GM19395 (cell line): ENCODE measurements at regions not wholly inside any gene's neighbourhood (a gene's known extent, or its start where the extent isn't known, plus 50 kb on each side); places are given as distances from the start of the nearest gene placed in this dataset.
"Not testable (repeated sequence)": the region's sequence is repeated elsewhere in the genome, so short reads cannot be mapped to it uniquely, and the experiment has no call there.

Experiments
- ATAC-seq: cut with Tn5 transposase; IDR thresholded peaks from one replicate; pipeline ENCODE4 v1.9.1; 2021; ENCODE audit warnings: mild to moderate bottlenecking, moderate library complexity; ENCODE audit not compliant: unreplicated experiment

DNA sequence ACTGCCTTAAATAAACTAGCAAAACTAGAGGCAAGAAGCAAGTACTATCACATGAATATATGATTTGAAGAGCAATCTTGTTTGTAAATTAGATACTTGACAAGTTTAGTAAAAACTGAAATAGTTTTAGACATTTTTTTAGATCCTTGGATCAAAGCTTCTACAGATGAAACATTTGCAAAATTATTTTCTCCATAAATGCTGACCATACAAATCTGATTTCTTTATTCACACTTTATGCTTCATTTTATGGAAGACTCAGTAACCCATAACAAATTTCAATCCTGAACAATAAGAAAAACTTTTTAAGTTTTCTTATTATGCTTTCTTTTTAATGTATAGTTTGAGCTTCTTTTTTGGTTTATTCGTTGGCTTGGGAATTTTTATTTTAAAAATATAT, 750.2 kb upstream of the SLITRK5 start:
- no peak for ATAC-seq

DNA sequence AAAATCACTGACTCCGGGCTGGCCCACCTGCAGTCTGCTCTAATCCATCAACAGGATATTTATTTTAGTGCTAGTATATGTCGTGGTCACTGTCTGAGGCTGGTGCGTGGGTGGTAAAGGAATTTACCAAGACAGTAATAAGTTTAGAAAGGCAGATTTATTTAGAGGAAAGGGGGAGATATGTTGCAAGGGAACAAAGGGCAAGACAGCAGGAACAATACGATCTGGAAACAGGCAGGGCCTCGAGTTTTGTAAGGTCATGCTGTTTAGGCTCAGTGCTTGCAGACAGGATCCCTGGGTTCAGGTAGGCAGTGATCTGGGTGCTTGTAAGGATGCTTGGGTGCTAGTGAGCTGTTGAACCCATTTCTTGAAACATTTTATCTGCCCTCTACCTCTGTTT, 748.2 kb upstream of the SLITRK5 start:
- no peak for ATAC-seq

DNA sequence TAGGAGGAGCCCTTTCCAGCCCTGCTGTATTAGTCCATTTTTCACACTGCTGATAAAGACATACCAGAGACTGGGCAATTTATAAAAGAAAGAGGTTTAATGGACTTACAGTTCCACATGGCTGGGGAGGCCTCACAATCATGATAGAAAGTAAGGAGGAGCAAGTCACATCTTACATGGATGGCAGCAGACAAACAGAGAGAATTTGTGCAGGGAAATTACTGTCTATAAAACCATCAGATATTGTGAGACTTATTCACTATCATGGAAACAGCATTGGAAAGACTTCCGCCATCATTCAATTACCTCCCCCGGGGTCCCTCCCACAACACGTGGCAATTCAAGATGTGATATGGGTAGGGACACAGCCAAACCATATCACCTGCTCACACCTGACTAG, 744.3 kb upstream of the SLITRK5 start:
- ATAC-seq = not testable (repeated sequence)

DNA sequence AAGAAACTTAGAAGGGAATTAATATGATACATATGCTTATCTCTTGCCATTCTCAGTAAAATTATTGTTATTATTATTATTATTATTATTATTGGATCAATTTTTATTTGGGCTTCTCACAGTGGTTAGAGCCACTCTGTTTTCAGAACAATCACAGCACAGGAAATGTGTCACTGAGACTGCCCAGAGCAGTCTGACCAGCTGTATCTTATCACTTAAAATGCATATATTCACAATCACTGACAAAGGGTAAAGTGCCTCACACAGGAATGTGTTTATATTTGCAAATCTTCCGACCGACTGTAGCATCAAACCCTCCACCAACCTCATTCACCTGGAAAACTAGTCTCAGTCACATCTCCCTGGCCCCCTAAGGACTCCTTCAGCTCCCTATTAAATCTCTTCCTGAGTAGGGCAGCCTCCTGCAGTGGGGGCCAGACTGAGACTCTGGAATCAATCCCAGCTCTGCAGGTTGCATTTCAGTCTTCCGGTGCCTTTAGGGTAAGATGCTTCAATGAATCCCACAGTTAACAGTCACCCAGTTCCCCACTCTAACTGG, 738.3 kb upstream of the SLITRK5 start:
- no peak for ATAC-seq

DNA sequence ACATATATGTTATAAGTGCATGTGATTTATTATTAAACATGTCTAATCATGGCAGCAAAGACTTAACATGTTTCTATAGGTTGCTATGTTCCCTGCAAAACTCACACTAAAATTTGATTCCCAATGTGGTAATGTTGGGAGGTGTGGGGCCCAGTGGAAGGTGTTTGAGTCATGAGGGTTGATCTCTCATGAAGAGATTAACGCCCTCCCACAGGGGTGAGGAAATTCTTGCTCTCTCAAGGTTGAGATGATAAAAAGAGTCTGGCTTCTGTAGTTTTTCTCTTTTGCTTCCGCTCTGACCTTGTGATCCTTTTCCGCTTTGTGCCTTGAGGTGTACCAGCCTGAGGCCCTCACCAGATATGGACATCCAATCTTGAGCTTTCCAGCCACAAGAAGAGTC, 737.5 kb upstream of the SLITRK5 start:
- ATAC-seq = no peak

DNA sequence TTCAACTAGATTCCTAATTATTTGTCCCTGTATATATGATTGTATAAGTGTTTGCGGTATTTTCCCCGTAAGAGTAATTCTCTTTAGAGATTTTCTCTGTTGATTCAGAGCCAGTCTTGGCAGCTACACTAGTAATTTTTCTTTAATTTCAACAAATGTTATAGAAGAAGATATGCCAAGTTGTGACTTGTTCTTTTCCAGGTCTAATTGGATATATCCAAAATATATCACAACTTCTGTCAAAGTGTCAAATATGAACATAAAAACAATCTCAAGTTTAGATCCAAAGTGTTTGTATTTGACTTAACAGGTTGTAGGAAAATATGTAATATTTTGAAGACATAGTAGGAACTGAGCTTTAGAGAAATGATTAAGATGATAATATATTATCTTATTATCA, 733.9 kb upstream of the SLITRK5 start:
- ATAC-seq = no peak

DNA sequence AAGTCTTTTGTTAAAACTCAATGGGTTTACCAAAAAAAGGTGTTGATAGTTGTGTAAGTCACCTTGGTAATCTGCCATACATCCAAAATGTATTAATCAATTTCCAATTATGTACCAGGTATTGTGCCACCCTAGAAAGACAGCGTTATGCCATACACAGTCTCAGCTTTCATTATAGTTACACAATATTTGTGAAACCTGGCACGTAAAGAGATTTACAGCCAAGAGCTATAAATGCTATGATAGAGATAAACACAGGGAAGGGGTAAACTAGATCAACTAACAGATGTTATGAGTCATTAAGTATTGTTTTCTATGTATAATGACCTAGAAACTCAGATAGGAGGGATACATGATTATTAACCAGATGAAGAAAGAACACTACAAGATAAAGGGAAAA, 725.6 kb upstream of the SLITRK5 start:
- ATAC-seq = no peak

DNA sequence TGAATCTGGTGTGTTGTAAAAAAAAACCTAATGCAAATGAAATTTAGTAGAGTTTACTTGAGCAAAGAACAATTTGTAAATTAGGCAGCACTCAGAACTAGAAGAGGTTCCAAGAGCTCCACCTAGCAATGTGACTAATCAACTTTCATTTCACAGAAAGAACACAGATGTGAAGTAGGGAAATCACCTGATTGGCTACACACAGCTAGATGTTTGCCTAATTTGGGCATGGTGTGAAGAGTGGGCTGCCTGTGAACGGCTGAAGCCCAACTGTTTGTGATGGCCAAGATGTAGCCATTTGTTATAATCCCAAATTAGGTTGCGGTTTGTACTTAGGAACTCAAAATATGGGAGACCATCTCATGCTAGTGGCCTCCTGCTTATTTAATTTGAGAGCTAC, 724.4 kb upstream of the SLITRK5 start:
- no peak for ATAC-seq

DNA sequence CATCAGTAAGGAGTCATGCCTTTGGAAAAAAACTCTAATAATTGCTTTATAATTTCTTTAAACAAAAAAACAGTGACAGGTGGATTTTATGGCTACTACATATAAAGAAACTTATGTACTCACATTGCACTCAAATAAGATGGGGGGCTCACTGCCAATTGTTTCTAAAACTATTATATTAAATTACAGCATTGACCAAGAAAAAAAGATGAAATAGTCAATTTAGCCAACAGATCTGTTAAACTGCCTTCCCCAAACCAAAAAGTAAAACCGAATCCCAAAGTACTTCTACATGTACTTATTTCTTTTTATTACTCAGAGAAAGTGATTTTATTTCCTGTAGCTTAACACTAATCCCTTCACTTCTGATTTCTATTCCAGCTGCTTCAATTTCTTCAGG, 716.8 kb upstream of the SLITRK5 start:
- no peak for ATAC-seq

DNA sequence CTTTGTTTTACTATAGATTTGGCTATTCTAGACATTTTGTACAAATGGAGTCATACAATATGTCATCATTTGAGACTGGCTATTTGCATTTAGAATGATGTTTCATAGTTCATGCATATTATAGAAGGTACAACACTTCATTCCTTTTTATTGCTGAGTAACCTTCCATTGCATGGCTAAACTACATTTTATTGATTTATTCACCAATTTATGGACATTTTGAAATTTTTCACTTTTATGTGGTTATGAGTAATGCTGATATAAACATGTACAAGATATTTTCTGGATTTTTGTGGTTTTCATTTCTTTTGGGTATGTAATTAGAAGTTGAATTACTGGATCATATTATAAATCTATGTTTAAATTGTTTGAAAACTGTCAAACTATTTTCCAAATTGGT, 710.3 kb upstream of the SLITRK5 start:
- no peak for ATAC-seq

DNA sequence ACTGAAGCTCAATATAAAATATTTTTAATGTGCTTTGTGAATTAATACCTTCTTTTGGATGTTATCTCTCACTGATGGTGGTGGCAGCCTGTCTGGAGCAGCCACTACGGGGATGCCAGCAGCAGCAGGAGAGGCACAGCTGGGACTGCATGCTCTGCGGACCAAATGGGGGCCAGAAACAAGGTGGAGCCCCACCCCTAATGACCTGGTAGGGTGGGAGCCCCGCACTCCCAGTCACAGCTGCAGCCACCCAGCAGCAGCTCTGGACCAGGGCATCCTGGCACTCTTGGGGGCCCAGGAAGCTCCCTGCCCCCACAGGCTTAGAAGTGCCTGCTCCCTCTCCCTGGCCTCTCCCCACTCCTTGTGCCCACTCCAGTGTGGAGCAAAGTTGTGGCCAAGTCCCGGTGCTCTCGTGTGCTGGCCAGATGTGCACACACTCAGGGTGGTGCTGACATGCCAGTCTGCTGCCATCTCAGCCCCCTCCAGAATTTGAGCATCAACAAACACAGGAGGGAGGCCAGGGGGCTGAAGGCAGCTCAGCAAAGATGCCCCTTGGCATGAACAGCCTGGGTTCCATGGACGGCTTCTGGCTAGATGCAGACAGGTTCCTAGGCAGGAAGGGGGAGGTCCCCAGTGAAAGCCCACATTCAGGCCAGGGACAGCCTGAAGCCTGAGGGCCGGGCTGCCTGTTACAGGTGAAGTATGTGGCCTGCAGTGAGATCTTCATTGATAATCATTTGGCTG, 696.7 kb upstream of the SLITRK5 start:
- no peak for ATAC-seq

DNA sequence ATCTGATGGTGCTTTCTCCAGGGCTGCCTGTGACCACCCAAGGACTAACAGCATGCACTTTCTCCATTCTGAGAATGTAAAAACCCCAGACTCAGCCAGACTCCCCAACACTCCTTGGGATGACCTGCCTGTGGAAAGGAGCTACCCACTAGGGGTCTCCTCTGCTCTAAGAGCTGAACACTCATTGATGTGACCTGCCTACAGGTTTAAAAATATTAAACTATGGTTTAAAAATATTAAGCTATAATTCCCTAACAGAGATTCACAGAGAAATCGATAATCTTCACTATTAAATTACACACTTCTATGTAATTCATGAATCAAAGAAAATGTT, 696.2 kb upstream of the SLITRK5 start:
- no peak for ATAC-seq

DNA sequence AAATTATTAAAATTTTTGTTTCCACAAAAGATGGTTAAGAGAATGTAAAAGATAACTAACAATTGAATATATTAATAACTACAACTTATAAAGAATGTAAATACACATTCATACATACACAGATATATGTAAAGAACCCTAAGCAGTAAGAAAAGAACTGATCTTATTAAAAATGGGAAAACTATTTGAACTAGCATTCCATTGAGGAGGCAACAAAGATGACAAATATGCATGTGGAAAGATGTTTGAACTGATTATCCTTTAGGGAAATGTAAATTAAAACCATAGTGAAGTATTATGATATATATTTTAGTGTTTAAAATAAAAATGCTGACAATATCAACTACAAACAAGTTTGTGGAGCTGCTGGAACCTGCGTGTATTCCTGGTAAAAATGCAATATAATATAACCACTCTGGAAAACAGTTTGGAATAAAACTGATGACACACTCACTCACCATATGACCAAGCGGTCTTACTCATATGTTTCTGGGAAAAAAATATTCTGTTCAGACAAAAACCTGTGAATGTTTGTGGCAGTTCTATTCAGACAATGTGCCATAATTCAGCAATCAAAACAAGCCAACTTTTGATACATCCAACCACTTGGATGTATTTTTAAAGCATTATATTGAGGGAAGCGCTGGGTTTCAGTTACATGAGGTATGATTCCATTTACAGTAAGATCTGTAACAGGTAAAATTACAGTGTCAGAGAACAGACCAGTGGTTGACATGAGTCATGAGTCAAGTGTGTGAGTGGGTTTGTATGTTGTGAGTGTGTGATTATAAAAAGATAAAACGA, 694.4 kb upstream of the SLITRK5 start:
- no peak for ATAC-seq

DNA sequence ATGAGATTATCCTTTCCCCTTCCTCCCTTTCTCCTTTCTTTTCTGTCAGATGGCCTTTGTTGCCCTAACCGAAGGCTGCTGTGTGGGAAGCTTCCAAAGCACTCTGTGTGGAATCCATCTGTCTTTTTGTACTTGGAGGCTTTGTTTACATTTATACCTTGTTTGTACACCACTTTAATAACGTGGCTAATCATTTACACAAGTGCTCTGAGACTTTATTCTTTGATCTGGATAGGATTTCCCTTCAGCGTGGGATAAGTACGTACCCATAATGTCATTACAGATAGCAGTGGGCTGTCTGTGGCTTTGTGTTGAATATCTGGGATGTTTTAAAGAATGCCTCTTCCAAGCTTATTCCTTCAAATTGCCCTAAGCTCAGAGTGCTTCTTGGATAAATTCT, 684.7 kb upstream of the SLITRK5 start:
- ATAC-seq = no peak

DNA sequence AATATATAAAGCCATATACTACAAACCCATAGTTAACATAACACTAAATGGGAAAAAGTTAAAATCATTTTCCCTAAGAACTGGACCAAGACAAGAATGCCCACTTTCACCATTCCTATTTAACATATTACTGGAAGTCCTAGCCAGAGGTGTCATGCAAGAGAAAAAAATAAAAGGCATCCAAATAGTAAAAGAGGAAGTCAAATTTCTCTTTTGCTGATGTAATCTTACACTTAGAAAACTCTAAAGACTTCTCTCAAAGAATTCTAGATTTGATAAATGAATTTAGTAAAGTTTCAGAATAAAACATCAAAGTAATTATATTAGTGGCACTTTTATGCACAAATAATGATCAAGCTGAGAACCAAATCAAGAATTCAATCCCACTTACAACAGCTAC, 678.9 kb upstream of the SLITRK5 start:
- no peak for ATAC-seq

DNA sequence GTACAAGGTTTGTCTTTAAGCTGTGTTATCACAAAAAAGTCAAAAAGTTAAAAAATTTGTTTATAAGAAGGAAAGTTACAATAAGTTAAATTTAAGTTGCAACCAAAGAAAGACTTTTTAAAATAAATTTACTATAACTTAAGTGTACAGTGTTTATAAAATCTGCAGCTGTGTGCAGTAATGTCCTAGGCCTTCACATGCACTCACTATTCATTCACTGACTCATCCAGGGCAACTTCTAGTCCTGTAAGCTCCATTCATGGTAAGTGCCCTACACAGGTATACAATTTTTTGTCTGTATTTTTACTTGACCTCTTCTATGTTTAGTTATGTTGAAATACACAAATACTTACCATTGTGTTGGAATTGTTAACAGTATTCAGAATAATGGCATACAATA, 667.9 kb upstream of the SLITRK5 start:
- ATAC-seq = no peak

DNA sequence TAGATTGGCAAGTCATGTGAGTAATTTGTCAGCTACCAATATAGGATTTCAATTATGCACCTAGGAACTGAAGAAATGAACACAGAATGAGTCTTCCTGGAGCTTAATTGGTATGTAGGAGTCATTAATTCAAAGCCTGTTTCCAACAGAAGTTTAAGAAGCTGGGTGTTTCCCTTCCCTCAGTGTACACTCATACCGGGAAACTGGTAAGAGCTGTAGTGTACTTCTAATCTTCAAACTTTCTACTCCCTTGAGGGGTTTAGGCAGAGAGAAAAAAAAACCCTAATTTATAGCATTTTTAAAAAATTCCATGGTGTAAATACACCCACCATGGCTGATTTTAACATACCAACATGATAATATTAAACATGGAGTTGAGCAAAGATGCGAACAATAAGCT, 665.7 kb upstream of the SLITRK5 start:
- ATAC-seq = no peak

DNA sequence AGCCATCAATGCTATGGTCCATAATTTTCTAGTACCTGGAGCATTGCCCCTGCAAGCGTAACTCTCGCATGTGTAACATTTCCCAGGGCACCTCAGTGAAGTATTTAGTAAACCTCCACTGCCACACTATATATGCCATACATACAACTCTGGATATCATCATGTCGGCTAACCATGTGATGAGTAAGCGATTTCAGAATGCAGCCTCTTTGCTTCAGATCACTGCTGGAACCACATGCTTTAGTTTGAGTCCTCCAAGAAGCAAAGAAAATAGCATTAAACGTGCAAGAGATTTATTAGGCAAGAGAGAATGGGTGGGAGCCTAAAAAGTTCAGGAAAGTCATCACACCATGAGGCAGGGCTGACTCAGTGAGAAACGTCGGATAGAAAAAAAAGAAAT, 635.6 kb upstream of the SLITRK5 start:
- no peak for ATAC-seq

DNA sequence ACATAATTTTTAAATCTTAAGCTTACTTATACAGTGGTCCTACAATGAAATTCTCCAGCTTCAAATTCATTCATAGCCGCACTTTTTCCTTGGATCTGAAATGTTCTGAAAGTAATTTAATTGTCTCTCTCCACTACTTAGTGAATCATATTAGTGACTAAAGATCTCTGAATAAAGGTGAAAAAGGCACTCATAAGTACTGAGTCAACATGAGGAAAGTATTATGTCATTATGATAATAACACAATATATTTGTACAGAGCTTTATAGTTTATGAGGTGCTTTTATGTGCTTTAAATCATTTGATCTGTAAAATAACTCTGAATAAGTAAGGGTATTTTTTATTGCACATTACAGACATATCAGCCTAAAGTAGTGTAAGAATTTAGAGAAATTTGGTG, 628.2 kb upstream of the SLITRK5 start:
- ATAC-seq = no peak

DNA sequence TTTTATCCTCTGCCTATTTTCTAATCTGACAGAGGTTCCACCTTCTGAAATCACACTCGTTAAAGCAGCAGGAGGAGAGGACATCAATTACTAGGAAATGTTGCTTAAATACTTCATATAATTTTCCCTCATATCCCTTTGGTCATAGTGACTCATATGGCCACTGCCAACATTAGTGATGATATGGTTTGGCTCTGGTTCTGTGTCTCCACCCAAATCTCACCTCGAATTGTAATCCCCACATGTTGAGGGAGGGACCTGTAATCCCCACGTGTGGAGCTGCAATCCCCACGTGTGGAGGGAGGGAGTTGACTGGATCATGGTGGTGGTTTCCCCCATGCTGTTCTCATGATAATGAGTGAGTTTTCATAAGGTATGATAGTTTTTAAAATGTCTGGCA, 618.4 kb upstream of the SLITRK5 start:
- ATAC-seq = no peak

DNA sequence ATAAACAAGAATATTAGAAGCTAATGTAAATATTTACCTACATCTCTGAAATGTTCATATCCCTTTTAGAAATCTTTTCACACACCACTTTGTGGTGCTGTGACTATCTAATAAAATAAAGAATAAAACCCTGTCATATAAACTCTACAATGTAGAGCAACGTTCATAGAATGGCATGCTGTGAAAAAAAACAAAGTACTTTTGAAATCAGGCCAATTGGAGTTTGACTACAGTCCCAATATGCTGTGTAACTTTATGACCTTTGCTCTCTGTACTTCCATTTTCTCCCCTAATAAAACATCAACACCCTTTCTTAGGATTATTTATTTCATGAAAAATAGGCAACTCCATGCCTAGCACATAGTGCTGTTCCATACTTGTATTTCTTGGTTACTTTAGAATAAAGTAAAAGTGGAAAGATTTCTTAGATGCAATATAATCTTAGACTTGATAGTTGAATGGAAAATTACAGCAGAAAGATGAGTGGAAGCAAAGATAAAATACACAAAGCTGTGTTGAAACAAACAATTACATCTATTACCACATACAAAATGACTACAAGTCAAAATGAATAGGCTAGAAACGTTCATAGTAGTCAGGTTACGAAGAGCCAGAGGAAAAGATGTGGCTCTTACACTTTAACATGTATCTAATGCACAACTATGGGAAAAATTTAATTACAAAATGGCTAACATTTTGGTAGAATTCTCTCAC, 613.2 kb upstream of the SLITRK5 start:
- no peak for ATAC-seq
